HG02938 (cell line): ENCODE measurements at regions not wholly inside any gene's neighbourhood (a gene's known extent, or its start where the extent isn't known, plus 50 kb on each side); places are given as distances from the start of the nearest gene placed in this dataset.
"Not testable (repeated sequence)": the region's sequence is repeated elsewhere in the genome, so short reads cannot be mapped to it uniquely, and the experiment has no call there.

ENCODE experiments used
- ATAC-seq: cut with Tn5 transposase; IDR thresholded peaks from one replicate; pipeline ENCODE4 v1.9.1; 2021; ENCODE audit warnings: mild to moderate bottlenecking, moderate library complexity; ENCODE audit not compliant: unreplicated experiment

- no peak for ATAC-seq
Measured at GRCh38 chr17:70564006-70564620, 394.8 kb downstream of the KCNJ2 start.

- no peak for ATAC-seq
Measured at GRCh38 chr17:70569128-70569527, 399.8 kb downstream of the KCNJ2 start.

GRCh38 chr17:70577456-70577855 lies 408.1 kb downstream of the KCNJ2 start:
- no peak for ATAC-seq

- ATAC-seq, result no peak
Measured at GRCh38 chr17:70581459-70581858, 412.1 kb downstream of the KCNJ2 start.

GRCh38 chr17:70582777-70583176 lies 413.4 kb downstream of the KCNJ2 start:
- no peak for ATAC-seq

GRCh38 chr17:70584255-70584654 lies 414.9 kb downstream of the KCNJ2 start:
- no peak for ATAC-seq

- ATAC-seq, result no peak
Measured at GRCh38 chr17:70588003-70588402, 418.7 kb downstream of the KCNJ2 start.

- no peak for ATAC-seq
Measured at GRCh38 chr17:70597774-70598173, 428.4 kb downstream of the KCNJ2 start.

GRCh38 chr17:70599198-70599597 lies 429.9 kb downstream of the KCNJ2 start:
- no peak for ATAC-seq

- ATAC-seq, result not testable (repeated sequence)
Measured at GRCh38 chr17:70599945-70600344, 430.6 kb downstream of the KCNJ2 start.

- ATAC-seq, result no peak
Measured at GRCh38 chr17:70603226-70603625, 433.9 kb downstream of the KCNJ2 start.

- no peak for ATAC-seq
Measured at GRCh38 chr17:70604854-70605253, 435.5 kb downstream of the KCNJ2 start.

- no peak for ATAC-seq
Measured at GRCh38 chr17:70606086-70606485, 436.8 kb downstream of the KCNJ2 start.

GRCh38 chr17:70608193-70608592 lies 438.9 kb downstream of the KCNJ2 start:
- ATAC-seq, result no peak

- no peak for ATAC-seq
Measured at GRCh38 chr17:70608957-70609356, 439.6 kb downstream of the KCNJ2 start.

GRCh38 chr17:70609566-70609965 lies 440.2 kb downstream of the KCNJ2 start:
- no peak for ATAC-seq

GRCh38 chr17:70610161-70610560 lies 440.8 kb downstream of the KCNJ2 start:
- ATAC-seq, result no peak

GRCh38 chr17:70613681-70614080 lies 444.3 kb downstream of the KCNJ2 start:
- ATAC-seq, result no peak

- ATAC-seq, result no peak
Measured at GRCh38 chr17:70615831-70616230, 446.5 kb downstream of the KCNJ2 start.

- no peak for ATAC-seq
Measured at GRCh38 chr17:70618641-70619040, 449.3 kb downstream of the KCNJ2 start.

GRCh38 chr17:70621566-70621965 lies 452.2 kb downstream of the KCNJ2 start:
- ATAC-seq, result no peak

GRCh38 chr17:70622368-70623260 lies 453.3 kb downstream of the KCNJ2 start:
- ATAC-seq, result no peak
